ENCODE measurements at regions not wholly inside any gene's neighbourhood (a gene's known extent, or its start where the extent isn't known, plus 50 kb on each side); places are given as distances from the start of the nearest gene placed in this dataset.

GRCh38 chr12:84619053-84619571 lies 293.5 kb downstream of the SLC6A15 start:
- no peak for TF ChIP-seq SIN3A (IDR thresholded peaks at IDR 0.05; ENCODE audit: borderline replicate concordance, insufficient read depth, low read length)
- no peak for TF ChIP-seq POLR2AphosphoS5 (IDR thresholded peaks at IDR 0.05; ENCODE audit: low read depth, low read length)
- TF ChIP-seq FOXP2 (optimal IDR thresholded peaks at IDR 0.05; ENCODE audit: borderline replicate concordance, extremely low read depth, extremely low read length, insufficient read depth) = no peak
- no peak for TF ChIP-seq REST (IDR thresholded peaks at IDR 0.05; ENCODE audit: insufficient read depth in 1 of 2, low read depth in 2 of 2, low read length in 2 of 2)
- TF ChIP-seq TAF1 (IDR thresholded peaks at IDR 0.05; ENCODE audit: borderline replicate concordance, insufficient read depth, low read length) = no peak

GRCh38 chr12:84607170-84607819 lies 305.3 kb downstream of the SLC6A15 start:
- TF ChIP-seq FOXP2 (optimal IDR thresholded peaks at IDR 0.05; ENCODE audit: borderline replicate concordance, extremely low read depth, extremely low read length, insufficient read depth) (no peak), SIN3A (IDR thresholded peaks at IDR 0.05; ENCODE audit: borderline replicate concordance, insufficient read depth, low read length) (no peak), REST (IDR thresholded peaks at IDR 0.05; ENCODE audit: insufficient read depth in 1 of 2, low read depth in 2 of 2, low read length in 2 of 2) (no peak), TAF1 (IDR thresholded peaks at IDR 0.05; ENCODE audit: borderline replicate concordance, insufficient read depth, low read length) (no peak), POLR2AphosphoS5 (IDR thresholded peaks at IDR 0.05; ENCODE audit: low read depth, low read length) (no peak)

GRCh38 chr12:84605983-84606382 lies 306.6 kb downstream of the SLC6A15 start:
- TF ChIP-seq SIN3A (IDR thresholded peaks at IDR 0.05; ENCODE audit: borderline replicate concordance, insufficient read depth, low read length) (no peak), TAF1 (IDR thresholded peaks at IDR 0.05; ENCODE audit: borderline replicate concordance, insufficient read depth, low read length) (no peak), FOXP2 (optimal IDR thresholded peaks at IDR 0.05; ENCODE audit: borderline replicate concordance, extremely low read depth, extremely low read length, insufficient read depth) (no peak), REST (IDR thresholded peaks at IDR 0.05; ENCODE audit: insufficient read depth in 1 of 2, low read depth in 2 of 2, low read length in 2 of 2) (no peak), POLR2AphosphoS5 (IDR thresholded peaks at IDR 0.05; ENCODE audit: low read depth, low read length) (no peak)

- TF ChIP-seq REST (IDR thresholded peaks at IDR 0.05; ENCODE audit: insufficient read depth in 1 of 2, low read depth in 2 of 2, low read length in 2 of 2) (no peak), TAF1 (IDR thresholded peaks at IDR 0.05; ENCODE audit: borderline replicate concordance, insufficient read depth, low read length) (no peak), FOXP2 (optimal IDR thresholded peaks at IDR 0.05; ENCODE audit: borderline replicate concordance, extremely low read depth, extremely low read length, insufficient read depth) (no peak)
These were observed 308.0 kb downstream of the SLC6A15 start for GRCh38 chr12:84604551-84604950.

All from PFSK-1 (cell line).